CD4-positive, alpha-beta T cell (primary cell): ENCODE measurements at regions not wholly inside any gene's neighbourhood (a gene's known extent, or its start where the extent isn't known, plus 50 kb on each side); places are given as distances from the start of the nearest gene placed in this dataset.

Experiments
- ATAC-seq: fragments of 200-7000 bp; cut with Tn5 transposase; one replicate; pipeline ENCODE4 v1.10.0; 2022; ENCODE audit warnings: mild to moderate bottlenecking; ENCODE audit not compliant: poor library complexity
- CTCF ChIA-PET: fragments of 350-600 bp; sonication (Branson Sonifier 250); formaldehyde crosslinking; loops from one replicate; lab custom pipeline; 2021; ENCODE audit warnings: antibody characterized with exemption, inconsistent platforms; lab: Charles Lee
- POLR2A ChIA-PET: fragments of 350-600 bp; sonication (Branson Sonifier 250); formaldehyde crosslinking; loops from one replicate; lab custom pipeline; 2021; ENCODE audit warnings: antibody characterized with exemption, inconsistent platforms; lab: Charles Lee
- DNase-seq, 14 experiments: peaks; one replicate each; pipeline ENCODE4 v3.0.0-alpha.2; 2013 to 2020; ENCODE audit warnings: mixed read lengths in 2 of 14
- H3K27ac ChIP-seq, 2 donors: one replicate each; pipeline versions ENCODE4 v1.5.1 to v1.7.0; 2013; ENCODE audit warnings: low read length in 2 of 2, low read depth in 1 of 2, mild to moderate bottlenecking in 1 of 2
- H3K27me3 ChIP-seq, 2 experiments: 1 replicate in 1 of 2; 2 replicates in 1 of 2; pipeline versions ENCODE4 v1.6.1 to v1.7.0; 2013; ENCODE audit warnings: low read length in 2 of 2, control low read depth in 1 of 2, mild to moderate bottlenecking in 1 of 2, moderate library complexity in 1 of 2; ENCODE audit not compliant: insufficient read depth in 2 of 2, control insufficient read depth in 1 of 2
- H3K36me3 ChIP-seq: one replicate; pipeline ENCODE4 v1.6.1; 2013; ENCODE audit warnings: low read length, control low read depth; ENCODE audit not compliant: insufficient read depth
- H3K4me1 ChIP-seq: one replicate; pipeline ENCODE4 v1.6.1; 2013; ENCODE audit warnings: low read length, control low read depth; ENCODE audit not compliant: insufficient read depth
- H3K4me3 ChIP-seq: one replicate; pipeline ENCODE4 v1.5.1; 2013; ENCODE audit warnings: mild to moderate bottlenecking, low read length, moderate library complexity
- H3K9me3 ChIP-seq, 2 experiments: 1 replicate in 1 of 2; 2 replicates in 1 of 2; pipeline versions ENCODE4 v1.6.1 to v1.7.0; 2013; ENCODE audit warnings: low read length in 2 of 2, mild to moderate bottlenecking in 2 of 2, control low read depth in 1 of 2, moderate library complexity in 1 of 2; ENCODE audit not compliant: control insufficient read depth in 1 of 2, insufficient read depth in 1 of 2
- H3K27ac Mint-ChIP-seq: one replicate; pipeline ENCODE4 v1.8.0; 2020; ENCODE audit warnings: mixed read lengths
- H3K27me3 Mint-ChIP-seq: one replicate; pipeline ENCODE4 v1.8.0; 2021; ENCODE audit warnings: mixed read lengths
- H3K36me3 Mint-ChIP-seq: one replicate; pipeline ENCODE4 v1.8.0; 2021; ENCODE audit warnings: low read depth, mixed read lengths
- H3K4me1 Mint-ChIP-seq: one replicate; pipeline ENCODE4 v1.8.0; 2021; ENCODE audit warnings: low read depth, mixed read lengths
- H3K4me3 Mint-ChIP-seq: one replicate; pipeline ENCODE4 v1.8.0; 2020; ENCODE audit warnings: mild to moderate bottlenecking, mixed read lengths
- H3K9me3 Mint-ChIP-seq: one replicate; pipeline ENCODE4 v1.8.0; 2020; ENCODE audit warnings: mixed read lengths
- CTCF ChIP-seq: fragments of 200-600 bp; IDR thresholded peaks from one replicate; pipeline ENCODE4 v1.8.0; 2022; ENCODE audit warnings: antibody characterized with exemption, mild to moderate bottlenecking
- intact Hi-C, 2 experiments: fragments of 100-400 bp; cut with DNase I in 1 of 2; cut with micrococcal nuclease in 1 of 2; formaldehyde crosslinking; loops; one replicate each; pipeline versions ENCODE4 v1.15.1 to v1.9.0; 2023 to 2025; cut with DNase I, micrococcal nuclease

- no peaks in the 10 kb centered on the region for H3K4me1 Mint-ChIP-seq
Observed at GRCh38 chr6:6980999-6981597, 126.7 kb upstream of the RREB1 start.

DNA sequence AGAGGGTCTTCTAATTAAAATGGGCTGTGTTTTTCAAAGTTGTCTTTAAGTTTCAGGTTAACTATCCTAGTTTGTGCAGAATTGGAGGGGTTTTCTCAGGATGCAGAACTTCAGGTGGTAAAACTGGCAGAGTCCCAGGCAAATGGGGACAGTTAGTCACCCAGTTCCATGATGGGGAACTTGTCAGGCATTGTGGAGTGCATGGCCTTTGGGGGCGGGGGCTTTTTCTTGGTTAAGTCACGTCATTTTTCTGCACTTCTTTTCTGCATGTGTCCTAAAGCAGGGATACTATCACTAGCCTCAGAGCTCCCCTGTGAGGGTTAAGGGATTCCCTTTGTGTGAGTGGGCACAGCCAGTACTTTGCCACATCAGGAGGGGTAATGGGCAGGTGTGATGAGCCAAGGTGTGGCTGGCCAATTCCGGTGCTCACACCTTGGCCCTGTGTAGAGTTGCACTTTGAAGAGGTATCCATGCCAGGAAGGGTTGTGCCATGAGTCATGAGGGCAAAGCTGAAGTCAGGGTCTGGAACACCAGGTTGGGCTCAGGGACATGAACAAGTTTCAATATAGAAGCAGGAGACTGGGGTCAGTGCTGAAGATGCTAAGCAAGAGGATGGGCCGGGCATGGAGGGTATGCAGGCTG lies 126.0 kb upstream of the RREB1 start:
- no peak overlapping the region for H3K27ac Mint-ChIP-seq
- ATAC-seq (no peak), DNase-seq (no peak)
- no peaks in the 10 kb centered on the region for H3K36me3 Mint-ChIP-seq
- Histone ChIP-seq H3K36me3 (no peaks in the 10 kb centered on the region), H3K9me3 (no peaks in the 10 kb centered on the region), H3K27ac (no peak overlapping the region), H3K4me3 (no peak overlapping the region), H3K4me1 (no peaks in the 10 kb centered on the region), H3K27me3 (no peaks in the 10 kb centered on the region)
- H3K4me3 Mint-ChIP-seq = no peak overlapping the region
- intact Hi-C loops = no loop called here
- no peaks in the 10 kb centered on the region for H3K4me1 Mint-ChIP-seq
- POLR2A ChIA-PET = no interaction called here
- H3K9me3 Mint-ChIP-seq = no peaks in the 10 kb centered on the region
- no peak for TF ChIP-seq CTCF
- H3K27me3 Mint-ChIP-seq = no peaks in the 10 kb centered on the region
- CTCF ChIA-PET = no interaction called here

More at GRCh38 chr6:6980999-6981597, 126.7 kb upstream of the RREB1 start:
- Histone ChIP-seq H3K4me1 (no peaks in the 10 kb centered on the region), H3K9me3 (no peaks in the 10 kb centered on the region), H3K36me3 (no peaks in the 10 kb centered on the region), H3K27me3 (no peaks in the 10 kb centered on the region), H3K27ac (no peak overlapping the region), H3K4me3 (no peak overlapping the region)
- Mint-ChIP-seq H3K27me3 (no peaks in the 10 kb centered on the region), H3K36me3 (no peaks in the 10 kb centered on the region), H3K9me3 (no peaks in the 10 kb centered on the region), H3K4me3 (no peak overlapping the region), H3K27ac (no peak overlapping the region)
- no peak for TF ChIP-seq CTCF
- DNase-seq (no peak), ATAC-seq (no peak)
- intact Hi-C loops = no loop called here
- POLR2A ChIA-PET = no interaction called here
- CTCF ChIA-PET = no interaction called here

DNA sequence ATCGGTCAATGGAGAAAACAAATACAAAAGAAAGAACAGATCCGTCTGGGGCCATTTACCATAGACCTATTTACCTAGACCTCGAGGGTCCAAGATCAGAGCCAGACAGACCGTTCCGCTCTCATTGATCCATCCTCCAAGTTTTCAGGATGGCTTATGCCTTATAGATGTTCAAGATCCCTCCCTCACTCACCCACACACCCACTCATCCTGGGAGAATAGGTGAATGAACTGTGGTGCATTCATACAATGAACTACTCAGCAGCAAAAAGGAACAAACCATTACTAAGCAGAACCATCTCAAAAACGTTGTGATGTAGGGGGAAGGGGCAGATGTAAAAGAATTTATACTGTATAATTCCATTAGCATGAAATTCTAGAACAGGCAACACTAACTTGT lies 125.1 kb upstream of the RREB1 start:
- Mint-ChIP-seq H3K27me3 (no peaks in the 10 kb centered on the region), H3K36me3 (no peaks in the 10 kb centered on the region), H3K4me3 (no peak overlapping the region), H3K9me3 (no peaks in the 10 kb centered on the region), H3K4me1 (no peaks in the 10 kb centered on the region), H3K27ac (no peak overlapping the region)
- Histone ChIP-seq H3K4me1 (no peaks in the 10 kb centered on the region), H3K36me3 (no peaks in the 10 kb centered on the region), H3K27me3 (no peaks in the 10 kb centered on the region), H3K27ac (no peak overlapping the region), H3K9me3 (no peaks in the 10 kb centered on the region), H3K4me3 (no peak overlapping the region)
- POLR2A ChIA-PET = no interaction called here
- ATAC-seq = no peak
- no peak for TF ChIP-seq CTCF
- CTCF ChIA-PET = no interaction called here
- no peak for DNase-seq
- intact Hi-C loops = no loop called here
